Colon (tissue), 2 donors: ENCODE measurements at regions not wholly inside any gene's neighbourhood (a gene's known extent, or its start where the extent isn't known, plus 50 kb on each side); places are given as distances from the start of the nearest gene placed in this dataset.

Experiments
- FAIRE-seq: peaks from 2 replicates; lab custom pipeline; 2012; peaks lifted over from hg19 to GRCh38; lab: Jason Lieb, UNC
- donor health status: control.
- donor health status: control.

DNA sequence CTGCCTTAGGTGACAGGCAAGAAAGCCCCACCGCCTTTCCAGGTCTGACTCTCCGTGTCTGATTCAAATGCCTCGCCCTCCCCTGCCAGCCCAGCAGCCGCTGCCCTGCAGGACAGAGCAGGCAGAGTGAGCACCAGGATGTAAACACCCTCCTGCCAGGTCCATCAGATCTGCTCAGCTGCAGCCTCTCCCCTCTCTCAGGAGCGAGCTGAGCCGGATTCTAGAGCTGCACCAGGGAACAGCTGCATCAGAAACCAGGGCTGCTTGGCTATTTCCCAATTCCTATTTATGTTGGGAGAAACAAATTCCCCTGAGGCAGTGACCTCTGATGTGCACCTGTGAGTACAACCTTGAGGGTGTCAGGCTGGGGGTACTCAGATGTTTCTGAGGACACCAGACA, 121.5 kb upstream of the ZMIZ1 start:
- no peak for FAIRE-seq

DNA sequence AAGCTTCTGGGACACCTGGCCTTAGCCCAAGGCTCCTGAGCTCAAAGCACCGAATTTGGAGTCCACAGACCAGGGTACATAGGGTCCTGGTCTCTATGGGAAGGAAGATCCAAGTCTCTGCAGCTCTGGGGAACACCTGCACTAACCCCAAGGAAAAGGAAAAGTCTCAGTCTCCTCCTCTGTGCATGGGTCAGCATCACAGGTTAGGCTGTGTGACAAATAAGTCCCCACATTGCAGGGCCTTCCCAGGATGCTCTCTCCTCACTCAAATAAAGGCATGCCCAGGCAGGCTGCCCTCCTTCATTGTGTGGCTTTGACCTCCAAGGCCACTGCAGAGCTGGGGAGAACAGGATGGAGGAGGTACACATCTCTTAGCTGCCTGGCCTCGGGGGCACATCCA, 121.0 kb upstream of the ZMIZ1 start:
- FAIRE-seq: no peak

DNA sequence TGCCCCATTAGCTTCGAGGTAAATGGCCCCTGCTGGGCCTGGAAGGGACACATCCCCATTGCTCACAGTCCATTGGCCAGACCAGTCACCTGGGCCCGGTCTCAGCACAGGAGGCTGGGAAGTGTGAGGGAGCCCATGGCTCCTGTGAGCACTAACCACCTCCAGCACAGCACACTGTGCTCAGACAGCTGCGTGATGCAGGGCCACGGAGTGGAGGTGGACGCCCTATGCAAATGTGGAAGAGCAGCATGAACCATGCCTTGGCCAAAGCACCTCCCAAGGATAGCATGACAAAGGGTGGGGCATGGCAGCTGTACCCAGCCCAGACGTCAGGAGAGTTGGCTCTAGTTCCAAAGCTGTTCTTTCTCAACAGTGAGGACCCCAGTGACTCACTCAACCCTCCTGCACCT, 120.1 kb upstream of the ZMIZ1 start:
- no peak for FAIRE-seq

DNA sequence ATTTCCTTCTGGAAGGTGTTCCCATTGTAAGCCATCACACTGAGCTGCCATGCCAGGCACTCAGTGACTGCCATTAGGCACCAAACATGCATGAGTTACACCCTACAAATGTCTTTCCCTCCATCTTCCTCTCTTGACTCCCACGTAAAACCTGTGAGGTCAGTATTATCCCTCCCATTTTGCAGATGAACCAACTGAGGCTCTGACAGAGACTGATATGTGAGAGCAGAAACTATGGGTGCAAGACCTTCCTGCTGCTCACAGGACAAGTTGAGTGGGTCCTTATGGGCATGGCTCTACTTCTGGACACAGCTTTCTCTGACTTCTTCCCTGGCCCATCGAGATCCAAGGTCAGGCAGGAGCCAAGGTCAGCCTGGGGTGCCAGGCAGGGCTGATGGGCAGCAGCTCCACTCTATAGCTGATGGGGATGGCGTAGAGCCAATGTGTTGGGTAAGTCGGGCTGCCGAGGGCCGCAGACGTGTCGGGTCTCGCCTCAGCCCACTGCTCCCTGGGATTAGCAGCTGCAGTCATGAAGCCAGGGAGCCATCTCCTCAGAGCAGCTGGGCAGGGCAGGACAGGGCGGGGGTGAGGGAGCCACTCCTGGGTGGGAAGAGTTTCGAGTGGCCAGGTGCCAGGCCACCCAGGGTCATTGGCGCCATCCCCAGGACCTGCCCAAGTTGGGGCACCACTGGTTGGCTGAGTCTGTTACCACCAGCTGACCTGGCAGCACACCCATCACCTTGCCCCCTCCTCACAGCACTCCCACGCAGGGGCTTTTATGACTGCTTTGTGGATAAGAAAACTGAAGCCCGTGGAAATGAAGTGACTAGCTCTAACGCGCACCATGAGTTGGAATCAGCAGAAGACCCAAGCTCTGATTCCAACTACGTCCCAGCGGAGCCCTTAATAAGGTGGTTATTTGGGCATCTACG, 117.8 kb upstream of the ZMIZ1 start:
- FAIRE-seq: no peak

DNA sequence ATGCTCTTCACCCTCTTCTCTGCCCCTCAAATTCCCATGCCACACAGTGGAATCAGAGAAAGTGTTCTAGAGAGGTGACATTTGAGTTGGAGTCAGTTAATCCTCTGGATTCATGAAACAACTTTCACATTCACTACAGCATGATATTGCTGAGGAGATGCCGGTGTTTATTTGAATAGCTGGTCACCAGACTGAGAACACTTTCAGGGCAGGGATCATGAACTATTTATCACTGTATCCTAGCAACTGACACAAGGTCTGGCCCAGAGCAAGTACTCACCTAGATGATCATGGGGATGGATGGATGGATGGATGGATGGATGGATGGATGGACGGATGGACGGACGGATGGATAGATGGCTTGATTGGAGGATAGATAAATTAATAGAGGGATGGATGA, 116.7 kb upstream of the ZMIZ1 start:
- no peak for FAIRE-seq

DNA sequence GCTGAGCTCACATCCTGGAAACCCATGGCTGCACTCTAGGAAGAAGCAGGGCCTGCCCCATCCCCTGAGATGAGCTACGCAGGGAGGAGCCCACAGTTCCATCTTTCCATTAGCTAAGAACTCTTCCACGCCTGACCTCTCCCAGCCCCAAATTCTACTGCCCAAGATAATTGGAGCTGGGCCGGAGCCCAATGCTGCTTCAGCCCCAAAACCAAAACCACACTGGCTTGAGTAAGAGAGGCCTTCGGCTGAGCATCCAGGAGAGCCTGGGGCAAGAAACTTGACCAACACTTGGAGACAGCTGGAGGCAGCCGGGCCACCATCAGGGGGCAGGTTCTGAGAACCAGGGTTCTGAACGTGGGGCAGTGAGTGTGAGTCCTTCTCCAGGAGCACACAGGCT, 116.1 kb upstream of the ZMIZ1 start:
- FAIRE-seq: no peak

DNA sequence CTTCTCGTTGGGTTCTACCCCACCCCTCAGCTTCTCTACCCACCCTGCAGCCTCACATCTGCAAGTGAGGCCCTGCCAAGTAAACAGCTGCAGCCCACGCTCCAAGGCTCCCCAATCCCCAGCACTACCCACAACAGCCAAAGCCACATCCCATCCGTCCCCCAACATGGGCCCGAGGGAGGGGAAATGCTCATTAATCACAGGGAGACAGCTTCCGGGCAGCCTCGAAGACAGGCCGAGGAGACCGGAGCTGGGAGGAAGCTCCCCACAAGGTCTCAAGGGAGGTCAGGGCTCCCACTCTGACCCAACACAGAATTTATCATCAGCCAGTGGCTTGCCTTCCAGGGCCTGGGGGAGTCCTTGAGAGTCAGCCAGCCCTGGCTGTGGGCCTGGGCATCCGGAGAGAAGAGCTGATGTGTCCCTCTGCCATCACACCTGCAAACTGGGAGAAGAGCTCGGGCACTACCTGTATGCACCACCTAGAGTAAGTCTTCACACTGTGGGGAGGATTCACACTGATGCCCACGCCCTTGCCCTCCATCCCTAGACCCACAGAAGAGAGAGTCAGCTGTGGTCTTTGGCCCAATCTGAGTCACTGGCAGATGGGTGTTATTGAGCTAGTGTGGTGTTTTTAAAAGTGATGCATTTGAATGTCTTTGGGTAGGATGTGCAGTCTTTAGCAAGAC, 115.5 kb upstream of the ZMIZ1 start:
- FAIRE-seq: no peak

DNA sequence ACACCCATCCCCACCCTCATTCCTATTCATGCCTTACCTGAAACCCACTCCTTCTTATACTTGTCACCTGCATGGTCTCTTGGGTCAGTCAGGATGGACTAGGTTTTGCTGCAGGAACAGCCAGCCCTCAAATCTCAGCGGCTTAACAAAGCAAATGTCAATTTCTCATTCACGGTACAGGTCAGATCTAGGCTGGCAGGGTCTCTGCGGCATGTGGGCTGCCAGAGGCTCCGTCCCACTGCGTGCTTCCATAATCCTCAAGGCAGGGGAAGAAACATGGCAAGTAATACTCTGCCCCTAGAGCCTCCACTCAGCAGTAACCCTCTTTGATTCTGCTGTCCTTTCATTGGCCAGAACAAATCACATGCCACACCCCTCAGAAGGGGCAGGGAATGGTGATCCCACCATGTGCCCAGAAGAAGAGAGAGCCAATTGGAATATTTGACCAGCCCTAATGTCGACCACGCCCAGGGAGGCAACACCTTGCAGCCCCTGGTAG, 114.9 kb upstream of the ZMIZ1 start:
- FAIRE-seq: no peak

DNA sequence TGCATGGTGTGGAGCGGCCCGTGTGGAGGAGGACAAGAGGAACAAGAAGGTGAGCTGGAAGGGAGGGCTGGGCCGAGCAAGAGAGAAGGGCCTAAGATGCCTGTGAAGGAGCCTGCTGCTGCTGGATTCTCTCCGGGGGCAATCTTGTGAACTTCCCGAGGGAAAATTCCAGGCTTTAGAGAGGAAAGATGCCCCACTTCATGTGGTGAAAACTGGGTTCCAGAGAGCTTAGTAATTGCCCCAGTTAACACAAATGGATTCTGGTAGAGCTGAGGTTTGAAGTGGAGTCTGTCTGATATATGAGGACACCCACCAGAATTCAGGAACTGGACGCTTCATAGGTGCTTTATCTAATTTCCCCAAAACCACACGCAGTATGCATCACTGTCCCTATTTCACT, 114.1 kb upstream of the ZMIZ1 start:
- no peak for FAIRE-seq

DNA sequence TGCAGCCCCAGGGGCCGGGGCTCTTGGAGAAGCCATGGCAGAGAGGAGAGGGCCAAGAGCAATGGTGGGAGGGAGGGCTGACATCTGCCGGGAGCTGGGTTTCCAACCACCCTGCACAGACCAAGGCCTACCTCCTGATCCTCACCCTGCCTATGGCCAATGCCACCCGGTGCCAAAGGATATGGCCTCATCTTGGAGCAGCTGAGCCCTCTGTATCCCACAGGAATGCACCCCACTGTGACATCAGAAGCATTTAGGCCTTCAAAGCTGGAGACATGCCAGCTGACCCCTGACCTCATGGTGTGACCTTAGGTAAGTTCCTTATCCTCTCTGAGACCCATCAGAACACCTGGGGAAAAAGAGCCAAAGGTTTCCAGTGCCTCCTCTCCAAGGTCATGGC, 113.6 kb upstream of the ZMIZ1 start:
- FAIRE-seq: no peak

DNA sequence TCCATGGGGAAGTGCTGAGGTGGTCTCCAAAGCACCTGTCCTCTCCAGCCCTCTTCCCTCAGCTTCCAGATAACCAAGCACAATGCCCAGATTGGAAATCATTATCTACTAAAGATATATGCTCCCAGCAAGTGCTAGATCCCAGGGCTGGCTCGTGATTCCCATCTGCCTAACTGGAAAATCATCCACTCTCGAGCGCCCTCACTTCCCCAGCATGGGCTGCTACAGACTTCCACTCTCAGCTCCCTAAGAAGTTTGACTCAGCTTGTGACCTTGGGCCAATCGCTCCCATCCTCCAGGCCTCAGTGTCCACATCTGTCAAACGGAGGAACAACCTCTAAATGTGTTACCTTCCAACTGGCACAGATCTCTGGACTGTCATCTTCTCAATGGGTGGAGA, 112.4 kb upstream of the ZMIZ1 start:
- no peak for FAIRE-seq

DNA sequence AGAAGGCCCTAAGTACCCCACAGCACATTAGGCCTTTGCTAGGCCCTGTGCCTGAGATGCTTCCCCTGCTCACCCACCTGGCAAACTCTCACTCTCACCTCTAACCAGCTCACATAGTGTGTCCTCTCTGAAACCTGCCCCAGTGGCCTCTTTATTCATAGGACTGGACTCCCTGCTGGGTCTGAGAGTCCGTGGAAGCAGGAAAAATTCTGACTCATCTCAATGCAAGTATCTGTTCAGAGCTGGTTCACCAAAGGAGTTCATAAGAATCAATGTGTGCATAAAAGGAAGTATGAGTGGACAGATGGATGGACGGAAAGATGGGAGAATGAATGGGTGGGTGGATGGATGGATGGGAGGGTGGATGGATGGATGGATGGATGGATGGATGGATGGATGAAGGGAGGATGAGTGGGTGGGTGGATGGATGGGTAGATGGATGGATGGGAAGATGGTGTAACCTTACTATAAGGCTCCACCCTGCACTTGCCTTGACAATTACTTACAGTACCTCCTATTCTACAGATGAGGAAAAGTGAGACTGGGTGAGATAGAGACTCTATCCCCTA, 111.2 kb upstream of the ZMIZ1 start:
- no peak for FAIRE-seq

DNA sequence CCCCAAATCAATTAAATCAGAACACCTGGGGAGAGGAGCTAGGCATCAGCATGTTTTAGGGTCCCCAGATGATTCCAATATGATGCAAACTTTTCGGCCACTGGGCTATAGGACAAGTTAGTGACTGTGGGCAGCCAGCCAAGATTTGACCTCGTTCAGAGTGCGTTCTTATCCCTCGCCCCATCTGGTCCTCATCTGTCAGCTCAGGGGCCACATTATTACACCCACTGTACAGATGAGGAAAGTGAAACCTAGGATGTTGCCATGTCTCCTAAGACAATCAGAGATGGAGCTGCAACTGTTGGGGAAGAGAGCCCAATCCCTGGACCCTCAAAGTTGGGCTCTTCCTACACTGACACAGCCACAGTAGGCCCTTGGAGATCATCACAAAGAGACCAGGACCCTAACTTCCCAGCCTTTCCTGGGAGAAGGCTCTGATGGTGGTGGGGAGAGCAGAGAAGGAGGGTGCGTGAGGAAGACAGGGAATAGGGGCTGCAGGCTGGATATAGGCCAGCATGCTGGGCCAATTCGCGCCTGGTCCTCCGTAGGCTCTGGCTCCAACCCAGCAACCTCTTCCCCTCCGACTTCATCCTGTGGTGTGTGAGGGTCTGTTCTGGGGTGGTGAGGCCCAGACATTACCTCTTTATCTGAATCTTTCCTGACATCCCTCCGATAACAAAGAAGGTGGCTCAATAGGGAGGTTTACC, 109.4 kb upstream of the ZMIZ1 start:
- FAIRE-seq: no peak

DNA sequence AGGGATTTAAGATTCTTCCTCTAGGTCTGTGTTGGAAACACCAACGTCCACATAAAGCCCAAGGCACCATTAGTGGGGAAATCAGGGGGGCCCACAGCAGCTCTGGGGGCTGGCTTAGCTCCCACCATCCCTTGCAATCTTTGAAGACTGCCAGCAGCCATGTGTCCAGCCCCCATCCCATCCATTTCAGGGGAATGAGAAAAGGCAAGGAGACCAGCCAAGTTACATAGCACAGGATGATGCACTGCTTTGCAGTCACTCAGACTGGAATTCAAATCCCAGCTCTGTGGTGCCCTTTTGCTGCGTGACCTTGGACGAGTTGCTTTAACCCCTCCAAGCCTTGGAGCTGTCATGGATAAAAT, 108.9 kb upstream of the ZMIZ1 start:
- FAIRE-seq: no peak

DNA sequence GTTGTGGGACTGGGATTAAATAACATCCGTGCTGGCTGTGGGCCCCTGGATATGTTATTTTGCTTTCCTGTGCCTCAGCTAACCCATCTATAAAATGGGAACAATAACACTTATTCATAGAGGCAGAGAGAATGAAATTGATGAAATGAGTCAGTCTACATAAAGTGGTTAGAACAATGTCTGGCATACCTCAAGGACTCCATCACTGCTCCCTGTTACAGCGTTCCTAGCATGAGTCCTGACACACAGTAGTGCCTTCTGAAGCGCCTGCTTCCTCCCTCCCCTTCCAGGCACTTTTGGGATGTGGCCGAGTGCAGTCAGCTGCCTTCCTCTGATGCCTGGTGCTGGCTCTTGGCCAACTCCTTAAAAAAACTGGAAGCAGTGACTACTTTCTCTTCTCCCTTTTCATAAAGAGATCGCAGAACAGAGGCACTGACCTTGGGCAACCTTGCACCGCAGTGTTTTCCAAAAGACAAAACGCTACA, 108.4 kb upstream of the ZMIZ1 start:
- no peak for FAIRE-seq

DNA sequence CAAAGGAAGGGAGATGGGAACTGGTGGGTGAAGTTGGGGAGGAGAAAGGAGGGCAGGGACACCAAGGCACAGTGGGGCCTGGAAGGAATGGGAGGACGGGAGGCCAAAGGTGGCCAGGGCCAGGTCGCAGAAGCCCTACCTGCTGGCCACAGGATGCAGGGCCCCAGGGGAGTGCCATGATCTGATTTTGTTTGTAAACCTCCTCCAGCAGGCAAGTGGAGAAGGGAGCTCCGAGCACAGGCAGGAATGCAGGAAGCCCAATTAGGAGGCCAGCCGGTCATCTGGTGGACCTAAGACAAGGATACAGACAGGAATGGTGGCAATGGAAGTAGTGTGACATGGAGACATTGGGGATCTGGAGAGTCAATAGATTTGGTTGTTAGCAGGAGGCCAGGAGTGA, 107.0 kb upstream of the ZMIZ1 start:
- FAIRE-seq: no peak

DNA sequence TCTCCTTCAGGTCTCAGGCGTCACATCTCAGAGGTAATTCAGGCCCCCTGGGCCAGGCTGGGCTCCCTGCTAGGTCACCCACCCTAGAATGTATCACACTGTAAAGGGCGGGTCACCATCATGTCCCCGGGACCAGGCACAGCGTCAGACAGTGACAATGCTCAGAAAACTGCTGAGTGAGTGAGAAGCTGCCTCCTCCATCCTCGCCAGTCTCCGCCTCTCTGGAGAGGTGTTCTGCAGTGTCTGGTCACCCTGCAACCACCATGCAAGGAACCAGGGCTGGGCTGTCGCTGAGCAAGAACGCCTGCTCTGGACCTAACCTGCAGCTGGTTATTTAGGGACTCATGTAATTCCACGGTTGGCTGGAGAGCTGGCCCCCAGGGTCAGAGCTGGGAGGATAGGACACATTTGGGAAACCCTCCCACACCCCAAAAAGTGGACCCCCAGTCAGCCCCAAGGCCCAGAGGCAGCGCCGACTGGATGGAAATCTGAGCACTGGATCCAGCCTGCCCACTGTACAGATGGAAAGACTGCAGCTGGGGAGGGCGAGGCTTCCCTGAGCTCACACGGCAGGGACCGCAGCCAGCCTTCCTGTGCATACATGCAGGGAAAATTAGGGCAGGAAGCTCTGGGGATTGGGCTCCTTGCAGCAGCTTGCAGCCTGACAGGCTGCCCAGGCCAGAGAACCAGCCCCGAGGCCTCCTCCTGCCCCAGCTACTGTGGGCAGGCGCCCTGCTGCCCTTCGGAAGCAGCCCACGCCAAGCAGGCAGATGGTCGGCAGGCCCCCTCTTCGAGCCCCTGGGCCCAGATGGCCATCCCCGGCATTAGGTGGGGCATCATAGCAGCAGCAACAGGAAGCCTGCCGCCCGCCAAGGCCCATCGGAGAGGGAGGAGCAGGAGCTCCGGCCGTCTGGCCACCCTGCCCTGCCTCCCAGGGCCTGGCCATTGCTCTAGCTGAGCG, 105.4 kb upstream of the ZMIZ1 start:
- no peak for FAIRE-seq

DNA sequence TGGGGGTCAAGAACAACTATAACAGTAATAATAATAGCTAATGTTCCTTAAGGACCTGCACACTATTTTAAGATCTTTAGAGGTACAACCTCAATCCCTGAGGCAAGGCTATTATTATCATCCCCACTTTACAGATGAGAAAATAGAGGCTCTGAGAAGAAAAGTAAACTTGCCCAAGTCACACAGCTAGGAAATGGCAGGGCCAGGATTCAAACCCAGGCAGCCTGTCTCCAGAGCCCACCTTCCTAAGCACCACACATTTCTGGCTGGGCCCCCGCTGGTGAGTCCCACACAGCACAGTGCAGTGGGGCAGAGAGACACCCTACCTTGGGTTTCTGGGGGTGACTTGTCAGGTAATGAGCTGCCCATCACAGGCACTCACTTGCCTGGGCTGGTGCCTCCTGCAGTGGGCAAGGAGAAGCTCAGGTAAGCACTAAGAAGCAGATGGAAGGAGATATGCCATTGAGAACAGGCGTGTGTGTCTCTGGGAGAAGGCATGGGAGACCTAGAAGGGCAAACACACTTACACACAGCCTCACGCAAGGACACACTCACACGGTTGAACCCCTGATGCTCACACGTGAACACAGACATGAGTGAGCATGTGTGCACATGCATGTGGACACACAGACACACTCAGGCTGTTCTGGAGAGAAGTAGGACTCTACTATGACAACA, 104.4 kb upstream of the ZMIZ1 start:
- no peak for FAIRE-seq

DNA sequence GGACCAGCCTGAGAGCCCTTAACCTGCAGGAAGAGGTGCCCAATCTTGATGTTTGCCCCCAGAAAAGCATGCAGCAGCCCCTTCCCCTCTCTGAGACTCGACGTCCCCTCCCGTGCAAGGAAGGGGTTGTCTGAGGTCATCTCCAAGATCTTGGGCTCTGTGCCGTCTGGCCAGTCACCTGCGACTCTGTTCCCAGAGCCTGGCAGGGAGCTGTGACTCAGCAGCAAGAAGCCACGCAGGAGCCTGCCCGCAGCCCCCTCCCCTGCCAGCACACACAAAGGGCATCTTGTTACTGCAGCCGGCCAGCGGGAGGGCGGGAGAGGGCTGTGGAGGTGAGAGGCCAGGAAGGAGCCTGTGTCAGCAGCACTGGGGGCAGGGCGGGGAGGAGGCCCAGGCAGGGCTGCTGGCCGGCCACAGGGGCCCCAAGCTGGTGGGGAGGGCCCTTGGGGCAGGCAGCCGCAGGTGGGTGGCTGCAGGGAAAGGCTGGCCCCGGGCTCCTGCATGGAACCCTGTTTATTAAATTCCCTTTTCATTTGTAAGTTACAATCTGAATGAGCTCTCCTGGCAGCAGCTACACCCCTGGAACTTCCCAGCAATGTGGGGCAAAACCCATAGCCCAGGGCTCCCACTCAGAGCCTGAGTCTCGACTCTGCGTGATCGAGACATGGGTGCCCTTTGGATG, 103.7 kb upstream of the ZMIZ1 start:
- FAIRE-seq: no peak

DNA sequence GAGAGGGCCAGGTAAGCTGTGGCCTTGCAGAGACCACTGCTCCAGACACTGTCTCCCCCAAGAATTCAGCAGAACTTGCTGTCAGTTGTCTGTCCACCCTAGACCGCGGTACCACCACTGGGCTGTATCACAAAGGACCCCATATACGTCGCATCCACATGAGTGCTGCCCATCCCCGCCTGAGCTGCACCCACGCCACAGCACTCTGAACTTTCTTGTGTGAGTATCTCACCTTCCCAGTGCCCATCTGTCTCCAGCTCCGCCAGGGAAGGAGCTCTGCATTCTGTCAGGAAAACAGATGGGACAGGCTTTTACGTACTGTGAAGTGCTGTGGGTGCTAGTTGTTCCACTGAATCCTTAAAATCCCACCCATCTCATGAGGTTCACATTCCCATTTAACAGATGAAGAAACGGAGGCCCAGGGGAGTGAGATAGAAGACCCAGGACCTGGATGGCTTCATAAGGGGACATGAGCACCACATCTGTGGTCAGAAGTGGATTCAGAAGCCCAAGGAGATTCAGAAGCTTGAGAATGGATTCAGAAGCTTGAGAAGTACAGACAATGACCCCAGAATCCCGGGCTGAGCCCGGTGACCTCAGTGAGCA, 102.5 kb upstream of the ZMIZ1 start:
- FAIRE-seq: no peak
